ENCODE measurements at regions not wholly inside any gene's neighbourhood (a gene's known extent, or its start where the extent isn't known, plus 50 kb on each side); places are given as distances from the start of the nearest gene placed in this dataset.

DNA sequence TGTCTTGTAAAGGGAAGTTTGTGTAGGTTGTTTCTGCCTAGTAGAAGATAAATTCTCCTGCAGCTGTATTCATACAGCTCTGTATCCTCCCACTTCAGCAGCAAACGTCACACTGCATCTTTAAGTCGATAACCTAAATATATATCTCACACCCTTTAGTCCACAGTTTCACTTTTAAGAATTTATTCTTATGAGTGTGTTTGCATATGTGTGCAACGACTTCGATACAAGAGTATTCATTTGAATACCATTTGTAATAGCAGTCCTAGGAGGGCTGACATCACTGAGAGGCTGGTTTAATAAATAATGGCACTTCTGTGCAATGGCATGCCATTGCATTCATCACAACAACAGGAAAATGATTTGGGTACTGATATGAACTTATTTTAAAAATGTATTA is 63.8 kb upstream of the MSH6 start:
- Histone ChIP-seq H4K20me1 (replicated peaks in 1 of 2; ENCODE audit: control insufficient read depth in 1 of 2, insufficient read depth in 2 of 2, low read length in 2 of 2) (no peaks in the 10 kb centered on the region), H3K79me1 (ENCODE audit: low read depth, low read length) (no peaks in the 10 kb centered on the region), H2AFZ (ENCODE audit: low read length) (no peak overlapping the region), H3K36me3 (ENCODE audit: control insufficient read depth in 2 of 4, insufficient read depth in 4 of 4, low read length in 3 of 4) (no peaks in the 10 kb centered on the region), H2BK120ac (replicated peaks; ENCODE audit: low read depth, low read length) (no peak overlapping the region), H3K9me3 (ENCODE audit: insufficient read depth in 2 of 2, low read depth in 1 of 2, low read length in 1 of 2) (no peaks in the 10 kb centered on the region), H2AK5ac (ENCODE audit: low read depth, low read length) (no peak overlapping the region), H3K14ac (ENCODE audit: insufficient read length) (no peak overlapping the region), H2BK12ac (ENCODE audit: low read depth, low read length) (no peak overlapping the region), H2BK20ac (ENCODE audit: low read length) (no peak overlapping the region), H3K27me3 (replicated peaks in 1 of 4; ENCODE audit: control insufficient read depth in 3 of 4, extremely low read depth in 1 of 4, insufficient read depth in 3 of 4, low read length in 3 of 4) (no peaks in the 10 kb centered on the region), H3K23ac (ENCODE audit: insufficient read length) (no peak overlapping the region), H3K9ac (replicated peaks in 1 of 4; ENCODE audit: extremely low read depth in 1 of 4, low read depth in 3 of 4, low read length in 3 of 4) (no peak overlapping the region), H3K4ac (replicated peaks; ENCODE audit: insufficient read length, low read depth, low read length) (no peak overlapping the region), H3K4me3 (ENCODE audit: extremely low read depth in 1 of 4, insufficient read depth in 2 of 4, low read depth in 3 of 4, low read length in 4 of 4) (no peak overlapping the region), H3K27ac (ENCODE audit: low read depth, low read length) (no peak overlapping the region), H3K4me2 (ENCODE audit: insufficient read depth in 1 of 2, low read depth in 2 of 2, low read length in 2 of 2) (no peak overlapping the region), H4K5ac (ENCODE audit: insufficient read length, low read depth, low read length) (no peak overlapping the region), H4K91ac (replicated peaks; ENCODE audit: insufficient read length, low read length) (no peak overlapping the region), H2BK15ac (ENCODE audit: low read length) (no peak overlapping the region), H3K79me2 (ENCODE audit: control insufficient read depth in 1 of 2, insufficient read depth in 2 of 2, low read length in 2 of 2) (no peaks in the 10 kb centered on the region), H4K8ac (ENCODE audit: extremely low read depth, insufficient read depth, low read length) (no peak overlapping the region), H3K56ac (replicated peaks; ENCODE audit: insufficient read length, low read depth, low read length) (no peak overlapping the region), H3K18ac (ENCODE audit: extremely low read depth, low read length) (no peak overlapping the region), H3K4me1 (replicated peaks in 1 of 4; ENCODE audit: control insufficient read depth in 3 of 4, insufficient read depth in 4 of 4, low read length in 3 of 4) (no peaks in the 10 kb centered on the region; a peak in 1 of 7 replicates), H3K23me2 (ENCODE audit: low read depth, low read length) (no peaks in the 10 kb centered on the region; the same call in 1 of the 2 replicates), H2BK5ac (ENCODE audit: low read depth, low read length) (no peak overlapping the region)
- WGBS, 2 experiments (ENCODE audit: extremely low coverage in 1 of 2, insufficient coverage in 1 of 2, insufficient read length in 1 of 2, insufficient replicate concordance in 2 of 2, low coverage in 1 of 2, low lambda C conversion rate in 2 of 2, missing lambda C conversion rate in 1 of 2), result 92% methylated on average over 4 of the region's 4 CpGs; no CpG with 5 or more reads in 1 of the 2 experiments
- FAIRE-seq (no peak), DNase-seq (ENCODE audit: low read depth in 1 of 2, low spot score in 2 of 2) (no peak)
- CTCF ChIA-PET (ENCODE audit: partially characterized antibody), result interaction anchor here (0.8 to 5.8 kb wide), 4 partner anchors 13 to 65 kb away, joined by 3 to 30 read pairs (median 10); no protein-coding TSS in a partner anchor
- POLR2A ChIA-PET (ENCODE audit: partially characterized antibody), result no interaction called here
- TF ChIP-seq, protein P1, sequence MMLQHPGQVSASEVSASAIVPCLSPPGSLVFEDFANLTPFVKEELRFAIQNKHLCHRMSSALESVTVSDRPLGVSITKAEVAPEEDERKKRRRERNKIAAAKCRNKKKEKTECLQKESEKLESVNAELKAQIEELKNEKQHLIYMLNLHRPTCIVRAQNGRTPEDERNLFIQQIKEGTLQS (IDR thresholded peaks at IDR 0.05; ENCODE audit: insufficient read depth, low read depth, low read length), result no peak
- TF ChIP-seq CHD2 (IDR thresholded peaks at IDR 0.05; ENCODE audit: low read length) (no peak), ASH2L (IDR thresholded peaks at IDR 0.05; ENCODE audit: low read length) (no peak), SP1 (IDR thresholded peaks at IDR 0.05; ENCODE audit: low read depth, low read length) (no peak), SIRT6 (IDR thresholded peaks at IDR 0.05; ENCODE audit: low read length) (no peak), GABPA (IDR thresholded peaks at IDR 0.05; ENCODE audit: borderline replicate concordance, insufficient read depth, low read length) (no peak), RNF2 (IDR thresholded peaks at IDR 0.05; ENCODE audit: borderline replicate concordance, low read depth, low read length, missing control alignments, poor library complexity, severe bottlenecking) (no peak), POU5F1 (IDR thresholded peaks at IDR 0.05; ENCODE audit: low read depth, low read length) (no peak), CEBPB (IDR thresholded peaks at IDR 0.05; ENCODE audit: low read depth, low read length) (no peak), BACH1 (IDR thresholded peaks at IDR 0.05; ENCODE audit: low read length) (no peak), JUND (IDR thresholded peaks at IDR 0.05; ENCODE audit: low read length) (no peak), RFX5 (IDR thresholded peaks at IDR 0.05; ENCODE audit: borderline replicate concordance, low read depth, low read length) (no peak), NRF1 (IDR thresholded peaks at IDR 0.05; ENCODE audit: low read depth, low read length) (no peak), POLR2AphosphoS5 (IDR thresholded peaks at IDR 0.05; ENCODE audit: low read depth, low read length) (no peak)
- TF ChIP-seq, protein P2, sequence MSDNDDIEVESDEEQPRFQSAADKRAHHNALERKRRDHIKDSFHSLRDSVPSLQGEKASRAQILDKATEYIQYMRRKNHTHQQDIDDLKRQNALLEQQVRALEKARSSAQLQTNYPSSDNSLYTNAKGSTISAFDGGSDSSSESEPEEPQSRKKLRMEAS (IDR thresholded peaks at IDR 0.05), result no peak

All from H1 (cell line).